Erythroblast (primary cell): ENCODE measurements at regions not wholly inside any gene's neighbourhood (a gene's known extent, or its start where the extent isn't known, plus 50 kb on each side); places are given as distances from the start of the nearest gene placed in this dataset.

Source experiments
- GATA1 ChIP-seq: IDR thresholded peaks from 2 replicates; pipeline ENCODE4 v1.6.1; 2011; ENCODE audit warnings: low read depth, mild to moderate bottlenecking, control low read depth, low read length, moderate library complexity
- POLR2A ChIP-seq: IDR thresholded peaks from 2 replicates; pipeline ENCODE4 v1.6.1; 2011; ENCODE audit warnings: mild to moderate bottlenecking, low read length

DNA sequence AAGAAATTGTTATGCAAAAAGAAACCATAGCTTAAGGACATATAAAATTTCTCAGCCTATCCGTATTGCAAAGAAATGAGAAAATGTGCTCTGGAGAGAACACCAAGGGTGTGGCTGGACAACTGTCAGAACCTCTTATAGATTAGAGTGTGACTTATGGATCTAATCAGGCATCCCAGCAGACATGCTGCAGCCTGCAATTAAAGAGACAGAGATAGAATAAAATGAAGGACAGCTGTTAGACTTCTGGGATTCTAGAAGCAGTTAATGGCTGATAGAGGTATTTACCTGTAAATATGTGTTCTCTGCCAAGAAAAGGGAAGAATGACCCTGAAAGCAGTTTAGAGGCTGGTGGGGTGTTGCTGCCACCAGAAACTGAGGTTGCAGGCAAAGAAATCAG, 160.1 kb upstream of the KIF2B start:
- TF ChIP-seq POLR2A (no peak), GATA1 (no peak)
